Neuronal stem cell (in vitro differentiated cells): ENCODE measurements at regions not wholly inside any gene's neighbourhood (a gene's known extent, or its start where the extent isn't known, plus 50 kb on each side); places are given as distances from the start of the nearest gene placed in this dataset.
"Not testable (repeated sequence)": the region's sequence is repeated elsewhere in the genome, so short reads cannot be mapped to it uniquely, and the experiment has no call there.

Source experiments
- DNase-seq: peaks from one replicate; pipeline ENCODE4 v3.0.0-alpha.2; 2013; ENCODE audit warnings: low spot score
- H2AFZ ChIP-seq: one replicate; pipeline ENCODE4 v1.6.1; 2013; ENCODE audit warnings: mild to moderate bottlenecking, low read length, inconsistent platforms
- H2AK5ac ChIP-seq: 2 replicates; pipeline ENCODE4 v1.6.1; 2013; ENCODE audit warnings: low read depth, mild to moderate bottlenecking, inconsistent platforms, low read length, moderate library complexity, mixed read lengths
- H2BK120ac ChIP-seq: 2 replicates; pipeline ENCODE4 v1.6.1; 2013; ENCODE audit warnings: low read depth, mild to moderate bottlenecking, inconsistent platforms, low read length, moderate library complexity, mixed read lengths
- H2BK12ac ChIP-seq: one replicate; pipeline ENCODE4 v1.6.1; 2013; ENCODE audit warnings: low read length, inconsistent platforms
- H2BK15ac ChIP-seq: 2 replicates; pipeline ENCODE4 v1.6.1; 2013; ENCODE audit warnings: mild to moderate bottlenecking, low read length, inconsistent platforms, mixed read lengths
- H2BK5ac ChIP-seq: one replicate; pipeline ENCODE4 v1.6.1; 2013; ENCODE audit warnings: inconsistent platforms, mild to moderate bottlenecking, low read length, moderate library complexity
- H3K14ac ChIP-seq: one replicate; pipeline ENCODE4 v1.6.1; 2013; ENCODE audit warnings: low read length, inconsistent platforms
- H3K18ac ChIP-seq: 2 replicates; pipeline ENCODE4 v1.6.1; 2013; ENCODE audit warnings: low read length, inconsistent platforms
- H3K23ac ChIP-seq: 2 replicates; pipeline ENCODE4 v1.6.1; 2013; ENCODE audit warnings: low read depth, mild to moderate bottlenecking, mixed read lengths, low read length, inconsistent platforms; ENCODE audit not compliant: poor library complexity
- H3K27ac ChIP-seq: replicated peaks from 3 replicates; pipeline ENCODE4 v1.5.1; 2013; ENCODE audit warnings: low read length, inconsistent platforms
- H3K27me3 ChIP-seq, 3 experiments: 2 replicates each; pipeline ENCODE4 v1.6.1; 2013; ENCODE audit warnings: low read length in 3 of 3, mild to moderate bottlenecking in 2 of 3, inconsistent platforms in 1 of 3, low read depth in 1 of 3, mixed read lengths in 1 of 3, moderate library complexity in 1 of 3; ENCODE audit not compliant: control insufficient read depth in 3 of 3, insufficient read depth in 3 of 3
- H3K36me3 ChIP-seq, 2 donors: replicated peaks in 1 of 2; 2 replicates each; pipeline ENCODE4 v1.6.1; 2013; ENCODE audit warnings: low read length in 2 of 2; ENCODE audit not compliant: control insufficient read depth in 2 of 2, insufficient read depth in 2 of 2
- H3K4ac ChIP-seq: 2 replicates; pipeline ENCODE4 v1.6.1; 2013; ENCODE audit warnings: inconsistent platforms, mild to moderate bottlenecking, low read length, moderate library complexity
- H3K4me1 ChIP-seq, 2 donors: 1 replicate in 1 of 2; 2 replicates in 1 of 2; pipeline ENCODE4 v1.6.1; 2013; ENCODE audit warnings: low read length in 2 of 2, low read depth in 1 of 2; ENCODE audit not compliant: control insufficient read depth in 2 of 2, insufficient read depth in 1 of 2
- H3K4me2 ChIP-seq: one replicate; pipeline ENCODE4 v1.6.1; 2013; ENCODE audit warnings: mild to moderate bottlenecking, low read length, inconsistent platforms; ENCODE audit not compliant: insufficient read depth, poor library complexity, severe bottlenecking
- H3K4me3 ChIP-seq, 2 donors: 2 replicates each; pipeline ENCODE4 v1.5.1; 2013; ENCODE audit warnings: low read length in 2 of 2, mild to moderate bottlenecking in 2 of 2, inconsistent platforms in 1 of 2, moderate library complexity in 1 of 2
- H3K79me1 ChIP-seq: one replicate; pipeline ENCODE4 v1.6.1; 2013; ENCODE audit warnings: low read depth, mild to moderate bottlenecking, inconsistent platforms, low read length, moderate library complexity
- H3K9ac ChIP-seq: one replicate; pipeline ENCODE4 v1.6.1; 2013; ENCODE audit warnings: mild to moderate bottlenecking, low read depth, low read length, inconsistent platforms; ENCODE audit not compliant: poor library complexity
- H3K9me3 ChIP-seq, 2 donors: replicated peaks in 1 of 2; 2 replicates each; pipeline versions ENCODE3 to v1.6.1; 2013; ENCODE audit warnings: low read length in 2 of 2, mild to moderate bottlenecking in 2 of 2, inconsistent platforms in 1 of 2, low read depth in 1 of 2, mixed read lengths in 1 of 2, moderate library complexity in 1 of 2; ENCODE audit not compliant: control insufficient read depth in 2 of 2, insufficient read depth in 1 of 2
- H4K8ac ChIP-seq: one replicate; pipeline ENCODE4 v1.6.1; 2013; ENCODE audit warnings: low read depth, mild to moderate bottlenecking, inconsistent platforms, low read length, moderate library complexity
- H4K91ac ChIP-seq: one replicate; pipeline ENCODE4 v1.6.1; 2013; ENCODE audit warnings: low read length, low read depth, mild to moderate bottlenecking, inconsistent platforms; ENCODE audit not compliant: poor library complexity
- WGBS, 2 donors: extraction: QIAGEN DNeasy Blood & Tissue Kit; methylation state at CpG; one replicate each; pipeline ENCODE4 v1.1.7; 2013; ENCODE audit warnings: missing lambda C conversion rate in 2 of 2, mixed read lengths in 1 of 2; ENCODE audit not compliant: insufficient read length in 2 of 2, insufficient replicate concordance in 1 of 2; ENCODE audit errors: extremely low coverage in 2 of 2; 5-methylcytosine and 5-hydroxymethylcytosine counted together

DNA sequence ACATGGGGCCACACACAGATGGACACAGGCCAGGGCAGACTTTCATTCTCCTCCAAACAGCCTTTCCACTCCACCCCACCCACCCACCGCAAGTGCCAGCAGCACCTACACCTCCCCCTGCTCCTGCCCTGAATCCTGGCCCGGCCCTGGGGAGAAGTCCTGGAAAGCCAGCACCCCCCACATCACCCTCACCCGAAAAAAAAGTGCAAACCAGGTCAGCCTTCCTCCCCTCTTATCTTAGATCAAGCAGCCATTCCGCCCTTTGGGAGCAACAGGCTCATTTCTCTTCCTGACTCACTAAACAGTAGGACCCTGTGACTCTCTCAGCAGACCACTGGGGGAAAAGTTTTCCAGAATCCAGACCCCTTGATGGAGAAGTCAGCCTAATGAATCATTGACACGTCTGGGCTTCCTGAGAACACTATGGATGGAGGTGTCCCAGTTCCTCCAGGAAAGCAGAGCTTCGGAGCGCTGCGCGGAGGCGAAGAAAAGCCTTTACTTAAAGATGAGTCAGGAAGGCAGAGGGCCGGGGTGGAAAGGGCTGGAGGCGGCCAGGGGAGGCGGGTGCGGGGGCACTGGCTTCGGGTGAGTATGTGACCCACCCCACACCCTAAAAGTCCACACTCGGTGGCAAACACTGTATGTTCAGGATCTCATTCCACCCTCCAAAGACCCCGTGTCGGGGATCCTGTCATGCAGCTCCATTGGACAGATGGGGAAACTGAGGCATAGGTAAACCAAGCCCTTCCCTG lies 588.7 kb downstream of the MATN1 start:
- no peak overlapping the region for H3K4ac ChIP-seq
- no peak overlapping the region for H2BK12ac ChIP-seq
- no peak overlapping the region for H3K9ac ChIP-seq
- H3K4me3 ChIP-seq: no peak overlapping the region
- H2BK5ac ChIP-seq: no peak overlapping the region
- no peaks in the 10 kb centered on the region for H3K4me1 ChIP-seq
- DNase-seq: no peak
- H3K4me2 ChIP-seq: no peak overlapping the region
- H3K79me1 ChIP-seq: no peaks in the 10 kb centered on the region
- no peak overlapping the region for H2AFZ ChIP-seq
- WGBS, 2 donors: no CpG with 5 or more reads among the region's 18 CpGs
- no peaks in the 10 kb centered on the region for H3K36me3 ChIP-seq
- H3K9me3 ChIP-seq: no peaks in the 10 kb centered on the region
- H3K18ac ChIP-seq: no peak overlapping the region
- no peak overlapping the region for H3K23ac ChIP-seq
- no peak overlapping the region for H4K91ac ChIP-seq
- no peak overlapping the region for H2BK120ac ChIP-seq
- no peak overlapping the region for H4K8ac ChIP-seq
- no peak overlapping the region for H3K27ac ChIP-seq
- H3K27me3 ChIP-seq: no peaks in the 10 kb centered on the region
- no peak overlapping the region for H2AK5ac ChIP-seq
- H3K14ac ChIP-seq: no peak overlapping the region
- no peak overlapping the region for H2BK15ac ChIP-seq

GRCh38 chr1:30133414-30134055 lies 589.9 kb downstream of the MATN1 start:
- Histone ChIP-seq H3K4ac (no peak overlapping the region), H2BK12ac (no peak overlapping the region), H3K18ac (peak overlapping the region; percentile 48), H2AK5ac (no peak overlapping the region), H3K4me1 (no peaks in the 10 kb centered on the region), H3K14ac (no peak overlapping the region), H3K9ac (no peak overlapping the region), H4K8ac (no peak overlapping the region), H3K36me3 (no peaks in the 10 kb centered on the region), H3K23ac (peak overlapping the region; percentile 37), H2BK15ac (no peak overlapping the region), H2BK120ac (no peak overlapping the region), H2BK5ac (no peak overlapping the region), H4K91ac (no peak overlapping the region), H3K79me1 (no peaks in the 10 kb centered on the region), H3K4me2 (no peak overlapping the region), H3K9me3 (no peaks in the 10 kb centered on the region), H3K27ac (no peak overlapping the region), H3K27me3 (no peaks in the 10 kb centered on the region), H2AFZ (no peak overlapping the region), H3K4me3 (peak overlapping the region in 1 of 2 donors; percentile 47)
- no peak for DNase-seq
- WGBS, 2 donors: no CpG with 5 or more reads among the region's 6 CpGs

DNA sequence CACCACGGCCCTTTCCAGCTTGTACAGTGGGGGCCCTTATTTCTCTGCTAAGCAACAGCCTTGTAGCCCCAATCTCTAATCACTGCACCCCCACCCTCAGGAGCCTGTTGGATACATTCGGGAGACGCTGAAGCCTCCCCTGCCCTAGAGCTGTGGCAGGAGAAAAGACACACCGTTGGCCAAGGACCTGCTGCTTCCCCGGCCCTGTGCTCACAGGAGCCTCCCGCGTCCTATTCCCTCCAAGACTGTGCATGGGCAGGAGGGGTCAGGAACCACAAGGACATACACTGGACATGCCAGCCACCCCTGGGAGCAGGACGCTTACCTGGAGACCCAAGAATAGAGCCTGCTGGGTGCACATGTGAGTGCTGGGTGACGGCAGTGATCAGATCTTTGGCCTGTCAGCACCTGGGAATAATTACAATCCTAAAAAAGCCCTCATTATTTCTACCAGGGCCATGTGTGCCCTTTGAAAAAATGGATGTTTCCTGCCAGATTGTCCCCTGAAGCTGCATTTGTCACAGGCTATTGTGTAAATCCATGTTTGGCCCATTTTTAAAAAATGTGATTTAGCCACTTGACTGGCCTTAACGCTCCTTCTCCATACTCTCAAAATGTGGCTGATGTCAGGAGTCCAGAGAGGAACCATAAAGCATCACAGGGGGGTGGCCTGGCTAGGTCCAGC lies 590.6 kb downstream of the MATN1 start:
- no peaks in the 10 kb centered on the region for H3K27me3 ChIP-seq
- no peak overlapping the region for H2AK5ac ChIP-seq
- no peak overlapping the region for H2BK15ac ChIP-seq
- no peak overlapping the region for H4K8ac ChIP-seq
- H3K36me3 ChIP-seq: no peaks in the 10 kb centered on the region
- peak overlapping the region; percentile 16 for H2BK120ac ChIP-seq
- H3K9ac ChIP-seq: no peak overlapping the region
- no peaks in the 10 kb centered on the region for H3K4me1 ChIP-seq
- no peak overlapping the region for H2BK5ac ChIP-seq
- H3K9me3 ChIP-seq: peaks cover 0 to under 1% of the 10 kb centered on the region in 2 donors
- no peak overlapping the region for H3K18ac ChIP-seq
- no peaks in the 10 kb centered on the region for H3K79me1 ChIP-seq
- H3K14ac ChIP-seq: no peak overlapping the region
- no peak overlapping the region for H3K27ac ChIP-seq
- H3K4ac ChIP-seq: no peak overlapping the region
- no peak overlapping the region for H2AFZ ChIP-seq
- H3K23ac ChIP-seq: no peak overlapping the region
- H3K4me2 ChIP-seq: no peak overlapping the region
- H4K91ac ChIP-seq: no peak overlapping the region
- H3K4me3 ChIP-seq: no peak overlapping the region
- DNase-seq: no peak
- H2BK12ac ChIP-seq: no peak overlapping the region
- WGBS, 2 donors: no CpG with 5 or more reads among the region's 10 CpGs

GRCh38 chr1:30130566-30130965 lies 592.8 kb downstream of the MATN1 start:
- not testable (repeated sequence) for H3K9me3 ChIP-seq, H3K79me1 ChIP-seq, H2BK5ac ChIP-seq, H2BK15ac ChIP-seq, H4K8ac ChIP-seq, H2BK120ac ChIP-seq, H4K91ac ChIP-seq, H3K14ac ChIP-seq, H2AK5ac ChIP-seq, H3K18ac ChIP-seq, H2AFZ ChIP-seq, H3K4me2 ChIP-seq, H3K36me3 ChIP-seq, H3K4me3 ChIP-seq, H3K4me1 ChIP-seq, H2BK12ac ChIP-seq, H3K4ac ChIP-seq, H3K23ac ChIP-seq, DNase-seq, H3K9ac ChIP-seq, H3K27me3 ChIP-seq, H3K27ac ChIP-seq
- no CpG with 5 or more reads among the region's 2 CpGs for WGBS, 2 donors
